CD14-positive monocyte (primary cell): ENCODE measurements at regions not wholly inside any gene's neighbourhood (a gene's known extent, or its start where the extent isn't known, plus 50 kb on each side); places are given as distances from the start of the nearest gene placed in this dataset.

Experiments used
- DNase-seq, 3 donors: peaks; one replicate each; pipeline ENCODE4 v3.0.0-alpha.2; 2011 to 2022
- H2AFZ ChIP-seq: 2 replicates; pipeline ENCODE4 v1.6.0; 2012; ENCODE audit warnings: mild to moderate bottlenecking, low read depth, low read length, inconsistent platforms; ENCODE audit not compliant: insufficient read depth, poor library complexity, severe bottlenecking
- H3K27ac ChIP-seq, 2 donors: 1 replicate in 1 of 2; 2 replicates in 1 of 2; pipeline ENCODE4 v1.5.1; 2012 to 2013; ENCODE audit warnings: low read length in 2 of 2, control low read depth in 1 of 2, inconsistent platforms in 1 of 2, low read depth in 1 of 2, mild to moderate bottlenecking in 1 of 2
- H3K27me3 ChIP-seq, 2 donors: one replicate each; pipeline versions ENCODE4 v1.6.0 to v1.6.1; 2011 to 2013; ENCODE audit warnings: low read length in 2 of 2; ENCODE audit not compliant: control insufficient read depth in 2 of 2, insufficient read depth in 2 of 2
- H3K36me3 ChIP-seq, 2 donors: replicated peaks in 1 of 2; 1 replicate in 1 of 2; 2 replicates in 1 of 2; pipeline versions ENCODE4 v1.5.1 to v1.6.1; 2012 to 2013; ENCODE audit warnings: low read length in 2 of 2, control low read depth in 1 of 2, inconsistent platforms in 1 of 2, mild to moderate bottlenecking in 1 of 2; ENCODE audit not compliant: insufficient read depth in 2 of 2, control insufficient read depth in 1 of 2
- H3K4me1 ChIP-seq, 2 donors: 1 replicate in 1 of 2; 2 replicates in 1 of 2; pipeline versions ENCODE4 v1.5.1 to v1.6.1; 2012 to 2013; ENCODE audit warnings: low read length in 2 of 2, control low read depth in 1 of 2, inconsistent platforms in 1 of 2, mild to moderate bottlenecking in 1 of 2, moderate library complexity in 1 of 2; ENCODE audit not compliant: insufficient read depth in 2 of 2, control insufficient read depth in 1 of 2
- H3K4me2 ChIP-seq: replicated peaks from 2 replicates; pipeline ENCODE3; 2012; ENCODE audit warnings: low read length, moderate library complexity, mild to moderate bottlenecking; ENCODE audit not compliant: poor library complexity, severe bottlenecking; ENCODE audit errors: extremely low read depth
- H3K4me3 ChIP-seq, 3 experiments: fragments of 200-600 bp in 1 of 3; sonication (generic) in 1 of 3; replicated peaks in 1 of 3; 1 replicate in 2 of 3; 2 replicates in 1 of 3; pipeline ENCODE4 v1.5.1; 2011 to 2013; ENCODE audit warnings: low read length in 3 of 3, mild to moderate bottlenecking in 3 of 3, control low read depth in 2 of 3, low read depth in 2 of 3, inconsistent platforms in 1 of 3, moderate library complexity in 1 of 3
- H3K79me2 ChIP-seq: 2 replicates; pipeline ENCODE4 v1.6.0; 2012; ENCODE audit warnings: mild to moderate bottlenecking, control low read depth, inconsistent platforms, low read length, moderate library complexity; ENCODE audit not compliant: insufficient read depth
- H3K9ac ChIP-seq: 2 replicates; pipeline ENCODE4 v1.6.0; 2017; ENCODE audit warnings: low read length, mild to moderate bottlenecking; ENCODE audit not compliant: insufficient read depth, poor library complexity, severe bottlenecking
- H3K9me3 ChIP-seq, 2 donors: replicated peaks in 1 of 2; 1 replicate in 1 of 2; 2 replicates in 1 of 2; pipeline versions ENCODE4 v1.5.1 to v1.6.1; 2012 to 2013; ENCODE audit warnings: low read length in 2 of 2, control low read depth in 1 of 2; ENCODE audit not compliant: control insufficient read depth in 1 of 2, insufficient read depth in 1 of 2
- H4K20me1 ChIP-seq: 2 replicates; pipeline ENCODE4 v1.6.0; 2012; ENCODE audit warnings: mild to moderate bottlenecking, low read length, control low read depth, moderate library complexity; ENCODE audit not compliant: insufficient read depth
- H3K27ac Mint-ChIP-seq, 7 donors: one replicate each; pipeline ENCODE4 v1.8.0; 2020; ENCODE audit warnings: mild to moderate bottlenecking in 7 of 7, mixed read lengths in 7 of 7, moderate library complexity in 6 of 7, inconsistent platforms in 2 of 7
- H3K27me3 Mint-ChIP-seq, 3 donors: one replicate each; pipeline ENCODE4 v1.8.0; 2021 to 2022; ENCODE audit warnings: low read depth in 3 of 3, mild to moderate bottlenecking in 3 of 3, mixed read lengths in 3 of 3, moderate library complexity in 3 of 3, inconsistent platforms in 1 of 3
- H3K36me3 Mint-ChIP-seq, 2 donors: one replicate each; pipeline ENCODE4 v1.8.0; 2020; ENCODE audit warnings: mixed read lengths in 2 of 2, inconsistent platforms in 1 of 2, mild to moderate bottlenecking in 1 of 2
- H3K4me1 Mint-ChIP-seq: one replicate; pipeline ENCODE4 v1.8.0; 2020; ENCODE audit warnings: mild to moderate bottlenecking, mixed read lengths
- H3K4me3 Mint-ChIP-seq, 2 donors: one replicate each; pipeline ENCODE4 v1.8.0; 2020; ENCODE audit warnings: mild to moderate bottlenecking in 2 of 2, mixed read lengths in 2 of 2, moderate library complexity in 1 of 2
- H3K9me3 Mint-ChIP-seq, 7 donors: one replicate each; pipeline ENCODE4 v1.8.0; 2020 to 2022; ENCODE audit warnings: mixed read lengths in 7 of 7, mild to moderate bottlenecking in 6 of 7, moderate library complexity in 6 of 7, inconsistent platforms in 2 of 7
- WGBS: methylation state at CpG from one replicate; pipeline ENCODE4 v1.1.5; 2013; ENCODE audit warnings: missing lambda C conversion rate; ENCODE audit not compliant: insufficient coverage; 5-methylcytosine and 5-hydroxymethylcytosine counted together
- intact Hi-C, 2 donors: fragments of 100-400 bp; cut with micrococcal nuclease; formaldehyde crosslinking; loops; one replicate each; pipeline versions ENCODE4 v1.15.0 to v1.15.1; 2023
- TF ChIP-seq, protein P1 (sequence below): fragments of 200-600 bp; IDR thresholded peaks from one replicate; pipeline ENCODE4 v1.8.0; 2022; ENCODE audit warnings: antibody characterized with exemption, mild to moderate bottlenecking

DNA sequence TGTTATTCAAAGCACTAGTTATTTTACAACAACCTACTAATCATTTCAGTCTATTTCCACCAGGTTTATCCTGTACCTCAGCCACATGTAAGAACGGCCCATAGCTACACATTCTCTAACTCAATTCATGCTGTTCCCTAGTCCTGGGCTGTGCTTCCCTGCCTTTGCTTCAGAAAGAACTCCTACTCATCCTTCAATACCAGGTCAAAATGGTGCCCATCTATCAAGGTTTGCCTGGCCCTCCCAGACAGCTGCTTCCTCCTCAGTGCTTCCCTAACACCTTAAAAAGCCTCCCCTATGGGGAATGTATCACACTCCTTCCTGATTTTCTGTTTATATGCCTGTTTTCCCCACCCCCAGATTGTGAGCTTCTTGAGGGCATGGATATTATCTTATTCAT is 400.7 kb downstream of the MN1 start:
- H3K9ac ChIP-seq: no peak overlapping the region
- TF ChIP-seq, protein P1, sequence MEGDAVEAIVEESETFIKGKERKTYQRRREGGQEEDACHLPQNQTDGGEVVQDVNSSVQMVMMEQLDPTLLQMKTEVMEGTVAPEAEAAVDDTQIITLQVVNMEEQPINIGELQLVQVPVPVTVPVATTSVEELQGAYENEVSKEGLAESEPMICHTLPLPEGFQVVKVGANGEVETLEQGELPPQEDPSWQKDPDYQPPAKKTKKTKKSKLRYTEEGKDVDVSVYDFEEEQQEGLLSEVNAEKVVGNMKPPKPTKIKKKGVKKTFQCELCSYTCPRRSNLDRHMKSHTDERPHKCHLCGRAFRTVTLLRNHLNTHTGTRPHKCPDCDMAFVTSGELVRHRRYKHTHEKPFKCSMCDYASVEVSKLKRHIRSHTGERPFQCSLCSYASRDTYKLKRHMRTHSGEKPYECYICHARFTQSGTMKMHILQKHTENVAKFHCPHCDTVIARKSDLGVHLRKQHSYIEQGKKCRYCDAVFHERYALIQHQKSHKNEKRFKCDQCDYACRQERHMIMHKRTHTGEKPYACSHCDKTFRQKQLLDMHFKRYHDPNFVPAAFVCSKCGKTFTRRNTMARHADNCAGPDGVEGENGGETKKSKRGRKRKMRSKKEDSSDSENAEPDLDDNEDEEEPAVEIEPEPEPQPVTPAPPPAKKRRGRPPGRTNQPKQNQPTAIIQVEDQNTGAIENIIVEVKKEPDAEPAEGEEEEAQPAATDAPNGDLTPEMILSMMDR: no peak
- H3K9me3 ChIP-seq: no peaks in the 10 kb centered on the region
- intact Hi-C loops: loop anchor here in 1 of 2 donors (10.0 kb wide), 1 partner anchor 404 kb away; the partner anchor contains the start of gene MN1
- H3K4me3 ChIP-seq: no peak overlapping the region
- no peaks in the 10 kb centered on the region for H3K36me3 ChIP-seq
- no peaks in the 10 kb centered on the region for H3K36me3 Mint-ChIP-seq
- DNase-seq: no peak
- no peak overlapping the region for H3K27ac ChIP-seq
- no peak overlapping the region for H3K4me2 ChIP-seq
- no peaks in the 10 kb centered on the region for H4K20me1 ChIP-seq
- H3K4me1 Mint-ChIP-seq: no peaks in the 10 kb centered on the region
- H3K79me2 ChIP-seq: no peaks in the 10 kb centered on the region
- H3K27me3 Mint-ChIP-seq: peaks cover 2 to 18% (median 7%) of the 10 kb centered on the region in 3 donors
- no peak overlapping the region for H3K27ac Mint-ChIP-seq
- peaks cover 0 to 3% of the 10 kb centered on the region in 2 donors for H3K27me3 ChIP-seq
- no peaks in the 10 kb centered on the region for H3K4me1 ChIP-seq
- H2AFZ ChIP-seq: no peak overlapping the region
- no peak overlapping the region for H3K4me3 Mint-ChIP-seq
- H3K9me3 Mint-ChIP-seq: peaks cover 0 to 4% (median 0%) of the 10 kb centered on the region in 7 donors
- 0% methylated on average over 1 of the region's 1 CpG for WGBS

DNA sequence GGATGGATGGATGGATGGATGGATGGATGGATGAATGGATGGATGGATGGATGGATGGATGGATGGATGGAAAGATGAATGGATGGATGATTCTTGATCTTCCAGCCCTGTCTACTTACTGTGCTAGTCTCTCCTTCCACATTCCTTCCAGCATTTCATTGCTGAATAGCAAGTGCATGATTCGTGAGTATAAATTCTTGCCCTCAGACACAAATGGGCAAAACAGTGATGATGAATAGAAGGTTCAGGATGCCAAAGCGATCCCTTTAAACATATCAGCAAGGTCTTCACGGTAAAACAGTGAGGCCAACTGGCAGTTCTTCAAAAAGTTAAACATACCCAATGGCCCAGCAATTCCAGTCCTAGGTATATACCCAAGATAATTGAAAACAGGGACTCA is 400.2 kb downstream of the MN1 start:
- Mint-ChIP-seq H3K27me3 (peaks cover 4 to 18% (median 7%) of the 10 kb centered on the region in 3 donors), H3K36me3 (no peaks in the 10 kb centered on the region), H3K27ac (no peak overlapping the region), H3K4me1 (no peaks in the 10 kb centered on the region), H3K4me3 (no peak overlapping the region), H3K9me3 (peaks cover 0 to 4% (median 0%) of the 10 kb centered on the region in 7 donors)
- Histone ChIP-seq H3K4me2 (no peak overlapping the region), H4K20me1 (no peaks in the 10 kb centered on the region), H3K27me3 (peaks cover 0 to 3% of the 10 kb centered on the region in 2 donors), H3K36me3 (no peaks in the 10 kb centered on the region), H3K27ac (no peak overlapping the region), H3K79me2 (no peaks in the 10 kb centered on the region), H3K9ac (no peak overlapping the region), H2AFZ (no peak overlapping the region), H3K9me3 (no peaks in the 10 kb centered on the region), H3K4me3 (no peak overlapping the region), H3K4me1 (no peaks in the 10 kb centered on the region)
- intact Hi-C loops: loop anchor here in 1 of 2 donors (10.0 kb wide), 1 partner anchor 403 kb away; the partner anchor contains the start of gene MN1
- WGBS: 100% methylated on average over 1 of the region's 3 CpGs
- TF ChIP-seq, protein P1: no peak
- DNase-seq: no peak
